GM18517 (cell line): ENCODE measurements at regions not wholly inside any gene's neighbourhood (a gene's known extent, or its start where the extent isn't known, plus 50 kb on each side); places are given as distances from the start of the nearest gene placed in this dataset.

ENCODE experiments used
- ATAC-seq: cut with Tn5 transposase; IDR thresholded peaks from one replicate; pipeline ENCODE4 v1.9.1; 2021; ENCODE audit warnings: mild to moderate bottlenecking, moderate library complexity; ENCODE audit not compliant: unreplicated experiment

DNA sequence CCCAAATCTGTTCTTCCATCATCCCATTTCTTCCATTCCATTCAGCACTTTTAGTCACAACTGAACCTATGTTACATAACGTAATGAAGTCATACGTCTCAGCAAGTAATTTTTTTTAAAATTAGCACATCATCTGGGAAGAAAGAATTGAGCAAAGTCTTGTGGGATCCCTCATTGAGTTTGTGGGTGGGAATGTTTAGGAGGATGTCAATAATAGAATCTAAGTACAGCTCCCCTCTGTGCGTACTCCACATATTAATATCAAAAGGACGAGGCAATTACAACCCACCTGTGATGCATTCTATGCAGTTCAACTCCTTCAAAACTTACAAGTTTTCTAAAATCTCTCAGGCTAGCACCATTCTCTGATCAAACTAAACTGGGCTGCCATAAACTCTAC is 526.3 kb downstream of the AGTPBP1 start:
- no peak for ATAC-seq

DNA sequence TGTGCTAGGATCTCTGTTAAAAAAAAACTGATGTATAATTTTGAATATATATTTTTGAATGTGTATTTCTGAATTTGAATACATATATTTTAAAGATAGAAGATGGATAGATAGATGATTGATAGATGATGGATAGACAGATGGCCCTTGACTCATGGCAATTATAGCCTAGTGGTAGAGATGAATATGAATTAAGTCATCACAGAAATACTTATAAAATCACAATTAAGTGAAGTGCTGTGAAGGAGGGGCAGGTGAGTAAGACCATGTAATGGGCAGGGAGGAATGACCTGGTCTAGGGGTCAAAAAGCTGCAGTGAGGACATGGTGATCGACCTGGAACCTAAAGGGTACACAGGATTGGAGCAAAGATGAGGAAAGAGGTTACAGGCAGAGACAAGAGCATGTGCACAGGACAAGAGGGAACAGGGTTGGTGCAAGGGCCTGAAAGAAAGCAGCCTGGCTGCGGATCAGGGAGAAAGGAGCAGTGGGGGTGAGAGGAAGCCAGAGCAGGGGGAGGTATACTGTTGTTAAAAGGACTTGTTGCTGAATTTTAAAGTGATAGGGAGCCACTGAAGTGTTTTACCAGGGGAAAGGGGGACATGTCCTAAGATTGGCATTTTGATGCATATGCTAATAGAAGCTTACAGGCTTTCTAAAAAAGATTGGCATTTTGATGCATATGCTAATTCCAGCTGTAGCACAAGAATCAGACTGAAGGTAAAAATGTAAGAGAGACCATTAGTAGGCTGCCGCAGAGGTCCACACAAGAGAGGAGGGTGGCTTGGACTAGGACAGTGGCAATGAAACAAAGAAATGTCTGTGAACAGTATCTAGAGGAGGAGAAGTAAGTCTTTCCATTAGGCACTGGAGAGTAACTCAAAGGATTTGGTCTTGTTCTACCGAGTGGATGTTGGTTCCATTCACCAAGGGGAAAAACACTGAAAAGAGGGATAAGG is 527.8 kb downstream of the AGTPBP1 start:
- no peak for ATAC-seq

DNA sequence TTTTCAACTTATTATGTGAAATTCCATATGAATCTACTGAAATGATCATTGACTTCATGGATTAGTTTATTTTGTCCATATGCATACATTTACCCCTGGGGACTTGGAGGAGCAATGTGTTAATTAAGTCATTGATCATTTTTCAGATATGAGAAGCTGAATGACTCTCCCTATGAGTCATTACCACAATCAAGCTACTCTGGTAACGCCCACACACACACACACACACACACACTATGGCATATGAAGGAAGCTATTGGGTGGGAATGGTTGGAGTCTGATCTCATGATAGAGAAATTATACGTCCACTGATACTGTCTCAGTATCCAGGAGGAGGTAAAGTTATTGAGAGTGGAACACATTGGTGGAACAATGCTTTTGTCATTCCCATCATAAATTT is 528.9 kb downstream of the AGTPBP1 start:
- ATAC-seq: no peak

DNA sequence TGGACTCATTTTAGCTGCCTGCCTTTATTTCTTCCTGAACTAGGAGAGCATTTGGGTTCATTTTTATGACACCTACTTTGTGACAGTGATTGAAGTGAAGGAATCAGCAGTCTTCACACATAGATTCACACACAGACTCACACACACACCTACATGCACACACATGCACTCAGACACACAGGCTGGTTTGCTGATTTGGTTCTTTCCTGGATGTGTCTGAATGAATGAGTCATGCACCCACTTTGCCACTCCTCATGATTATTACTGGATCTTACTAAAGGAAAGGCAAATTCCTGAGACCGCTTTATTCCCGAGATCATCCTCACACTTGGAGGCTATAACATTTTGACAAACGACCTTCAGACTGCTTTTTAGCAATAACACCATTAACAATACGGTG is 529.5 kb downstream of the AGTPBP1 start:
- no peak for ATAC-seq

DNA sequence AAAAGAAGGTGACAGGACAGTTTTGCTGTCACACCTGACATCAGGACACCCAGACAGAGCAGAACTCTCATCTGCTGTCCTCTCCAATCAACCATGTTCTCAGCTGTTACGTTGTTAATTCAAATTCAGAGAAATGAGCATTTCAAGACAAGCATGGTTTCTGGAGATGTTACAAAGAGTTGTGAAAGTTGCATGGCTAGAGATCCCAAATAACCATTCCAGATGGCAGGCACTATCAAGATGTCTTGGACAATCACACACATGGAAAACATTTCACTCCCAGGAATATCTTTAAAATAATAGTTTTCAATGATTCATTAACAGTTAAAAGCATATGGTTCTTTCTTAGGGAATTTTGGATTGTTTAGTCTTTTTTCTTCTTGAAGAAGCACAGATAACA is 533.1 kb downstream of the AGTPBP1 start:
- no peak for ATAC-seq

DNA sequence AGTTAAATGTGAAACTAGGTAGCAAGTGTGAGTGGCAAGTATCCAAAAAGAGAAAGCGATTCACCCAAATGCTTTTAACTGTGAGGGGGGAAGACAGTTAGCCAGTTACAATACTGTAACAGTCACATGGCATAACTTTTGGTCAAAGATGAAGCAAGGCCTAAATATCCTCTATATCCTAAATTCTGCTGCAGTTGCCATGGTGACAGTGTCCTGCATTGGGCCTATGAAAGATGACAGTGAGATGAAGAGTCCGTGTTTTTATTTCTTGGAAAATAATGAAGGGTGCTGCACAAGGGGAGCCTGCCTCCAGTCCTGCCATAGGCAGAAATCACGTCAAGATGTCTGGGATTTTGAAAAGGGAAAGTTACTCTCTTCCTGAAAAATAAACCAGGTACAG is 534.6 kb downstream of the NTRK2 start:
- no peak for ATAC-seq

DNA sequence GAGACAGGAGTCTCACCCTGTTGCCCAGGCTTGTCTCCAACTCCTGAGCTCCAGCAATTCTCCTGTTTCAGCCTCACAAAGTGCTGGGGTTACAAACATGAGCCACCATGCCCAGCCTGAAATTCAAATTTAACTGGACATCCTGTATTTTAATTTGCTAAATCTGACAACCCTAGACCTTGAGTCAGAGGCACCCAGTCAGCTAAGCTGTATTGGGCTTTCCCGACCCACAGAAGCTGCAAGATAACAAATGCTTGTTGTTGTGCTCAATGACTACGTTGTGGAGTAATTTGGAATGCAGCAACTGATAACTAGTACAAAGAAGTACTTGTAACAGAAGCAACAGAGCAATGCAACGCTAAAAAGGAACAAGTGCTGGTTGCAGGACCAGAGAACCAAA is 533.1 kb downstream of the NTRK2 start:
- no peak for ATAC-seq

DNA sequence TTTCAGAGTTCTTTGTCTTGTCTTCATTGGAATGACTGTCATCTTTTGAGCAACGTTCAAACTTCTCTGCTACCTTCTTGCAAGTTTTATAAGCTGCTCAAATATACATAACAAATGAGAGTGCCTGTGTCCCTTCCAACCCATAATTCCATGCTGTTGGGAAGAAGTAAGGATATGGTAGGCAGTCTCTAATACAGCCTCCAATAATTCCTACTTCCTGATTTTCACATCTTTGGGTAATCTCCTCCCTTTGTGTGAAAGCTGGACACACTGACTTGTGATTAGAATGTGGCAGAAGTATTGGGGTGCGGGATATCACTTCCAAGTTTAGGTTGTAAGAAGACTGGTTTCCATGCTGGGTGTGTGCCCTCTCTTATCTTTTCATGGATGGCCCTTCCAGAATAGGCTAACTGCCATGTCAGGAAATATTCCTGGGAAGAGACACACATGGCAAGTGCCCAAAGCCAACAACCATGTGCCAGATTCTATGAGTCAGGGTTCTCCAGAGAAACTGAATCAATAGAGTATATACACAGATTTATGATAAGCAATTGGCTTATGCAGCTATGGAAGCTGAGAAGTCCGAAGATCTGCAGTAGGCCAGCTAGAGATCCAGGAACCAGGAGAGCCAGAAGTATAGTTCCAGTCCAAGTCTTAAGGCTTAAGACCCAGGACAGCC is 531.3 kb downstream of the NTRK2 start:
- no peak for ATAC-seq

DNA sequence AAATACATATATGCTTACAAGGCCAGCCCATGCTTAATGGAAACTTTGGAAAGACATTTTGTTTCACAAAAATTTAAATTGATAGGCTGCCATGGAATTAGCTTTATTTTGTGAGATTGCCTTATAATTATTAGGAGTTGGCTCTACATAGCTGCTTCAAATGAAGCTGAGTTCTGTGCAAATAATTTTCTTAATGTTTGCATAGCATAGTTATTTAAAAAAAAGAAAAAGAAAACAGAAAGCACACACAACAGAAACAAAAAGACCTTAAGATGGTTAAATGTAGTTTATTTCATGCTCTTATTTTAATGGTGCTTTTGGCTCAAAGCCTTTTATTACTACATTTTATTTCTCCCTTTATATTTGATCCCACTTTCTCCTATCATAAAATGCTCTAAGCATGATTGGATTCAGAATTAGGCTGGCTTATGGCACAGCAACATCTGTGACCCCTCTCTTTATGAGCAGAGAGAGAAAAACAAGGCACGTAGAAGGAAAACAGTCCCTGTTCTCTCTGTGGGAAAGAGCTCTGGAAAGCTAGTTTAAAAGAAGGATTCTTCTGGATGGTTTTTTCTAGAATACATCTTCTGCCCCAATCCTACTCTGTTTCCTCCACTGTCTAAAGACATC is 530.5 kb downstream of the NTRK2 start:
- no peak for ATAC-seq

DNA sequence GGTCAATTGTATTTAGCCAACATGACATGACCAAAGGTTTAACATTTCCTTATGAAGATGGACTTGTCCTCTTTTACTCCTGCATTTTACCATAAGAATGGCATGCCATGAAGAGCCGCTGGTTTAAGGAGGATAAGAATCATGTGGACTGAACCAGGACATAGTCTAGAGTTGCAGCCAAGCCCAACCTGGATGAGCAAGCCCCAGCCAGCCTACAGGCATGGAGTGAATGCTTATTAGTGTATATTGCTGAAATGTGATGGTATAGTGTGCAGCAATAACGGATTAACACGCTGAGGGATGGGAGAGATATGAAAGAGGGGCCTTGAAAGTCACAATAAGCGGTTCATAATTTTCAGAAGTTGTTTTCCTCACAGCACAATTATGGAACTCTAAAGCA is 523.2 kb downstream of the NTRK2 start:
- ATAC-seq: no peak

DNA sequence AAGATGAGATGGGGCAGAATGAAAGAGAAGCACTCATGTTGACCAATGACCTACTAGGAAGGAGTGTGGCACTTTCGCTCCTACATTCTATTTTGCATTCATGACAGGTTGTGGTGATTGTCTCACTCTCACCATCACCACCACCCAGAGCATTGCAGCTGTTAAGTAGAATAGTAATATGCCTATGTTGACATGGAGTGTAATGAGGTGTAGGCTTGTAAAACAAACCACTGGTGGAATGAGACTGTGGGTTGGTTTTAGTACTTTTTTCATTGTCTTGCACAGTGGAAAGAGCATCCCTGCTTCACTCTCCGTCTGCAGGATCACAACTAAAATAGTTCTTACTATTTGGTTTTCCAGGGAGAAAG is 516.7 kb downstream of the NTRK2 start:
- no peak for ATAC-seq

DNA sequence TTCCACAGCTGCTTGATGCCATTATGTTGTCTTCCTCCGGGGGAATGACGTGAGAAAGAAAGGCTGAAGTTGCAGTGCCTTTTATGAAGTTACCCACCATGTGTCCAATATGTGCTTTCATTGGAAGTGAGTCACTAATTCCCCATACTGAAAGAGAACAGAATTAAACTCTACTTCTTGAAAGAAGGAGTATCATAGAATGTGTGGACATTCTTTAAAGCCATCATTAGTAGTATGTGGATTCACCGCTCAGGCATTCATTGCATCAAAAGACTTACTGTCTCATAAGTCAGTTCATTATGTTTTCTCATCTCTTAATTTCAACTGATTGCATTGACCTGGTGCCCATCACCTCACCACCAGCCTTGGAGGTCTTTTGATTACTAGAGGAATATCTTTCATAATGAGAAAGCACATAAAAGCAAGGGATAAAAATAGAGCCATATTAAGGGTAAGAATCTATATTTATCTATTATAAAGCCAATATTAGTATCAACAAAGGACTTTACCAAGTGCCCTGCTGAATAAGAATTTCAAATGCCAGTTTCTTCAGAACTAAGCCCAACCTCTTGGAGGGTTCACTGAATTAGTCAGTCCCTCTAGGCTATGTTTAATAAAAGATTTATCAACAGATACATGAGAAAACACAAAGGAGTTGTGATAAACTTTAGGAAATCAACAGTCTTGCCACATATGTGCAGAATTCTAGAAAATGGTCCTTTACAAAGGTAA is 516.1 kb downstream of the NTRK2 start:
- ATAC-seq: no peak

DNA sequence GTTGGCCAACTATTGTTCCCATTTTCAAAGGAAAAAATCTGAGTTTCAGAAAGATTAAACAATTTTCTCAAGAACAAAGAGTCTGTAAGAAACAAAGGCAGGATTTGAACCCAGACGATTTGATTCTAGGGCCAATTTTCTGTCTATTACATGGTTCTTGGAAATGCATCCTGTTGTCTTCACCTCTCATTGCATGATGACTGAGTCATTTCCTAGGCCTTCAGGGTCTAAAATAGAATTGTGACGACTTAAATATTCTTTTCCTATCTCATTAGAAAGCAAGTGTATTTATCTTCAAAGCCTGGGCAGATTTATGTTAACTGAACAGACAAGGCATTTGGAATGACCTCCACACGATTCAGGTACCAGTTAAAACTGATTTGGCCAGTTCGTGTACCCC is 512.9 kb downstream of the NTRK2 start:
- ATAC-seq: no peak

DNA sequence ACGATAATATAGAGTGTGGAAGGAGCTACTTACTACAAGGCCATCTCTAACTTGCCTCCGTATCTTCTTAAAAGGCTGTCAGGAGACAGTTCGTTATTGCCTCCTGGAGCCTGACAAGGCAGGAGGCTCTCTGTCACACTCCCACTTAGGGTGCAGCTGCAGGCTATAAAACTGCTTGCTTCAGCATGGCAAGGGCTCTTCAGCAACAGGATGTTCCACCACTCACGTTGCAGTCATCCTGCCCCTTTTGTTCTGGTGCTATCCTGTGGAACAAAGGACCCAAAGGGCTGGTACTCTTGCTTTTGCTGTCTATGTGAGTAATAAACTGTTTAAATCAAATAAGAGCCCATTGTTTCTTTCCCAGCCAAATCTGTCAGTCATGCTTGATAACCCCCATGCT is 508.9 kb downstream of the NTRK2 start:
- ATAC-seq: no peak

DNA sequence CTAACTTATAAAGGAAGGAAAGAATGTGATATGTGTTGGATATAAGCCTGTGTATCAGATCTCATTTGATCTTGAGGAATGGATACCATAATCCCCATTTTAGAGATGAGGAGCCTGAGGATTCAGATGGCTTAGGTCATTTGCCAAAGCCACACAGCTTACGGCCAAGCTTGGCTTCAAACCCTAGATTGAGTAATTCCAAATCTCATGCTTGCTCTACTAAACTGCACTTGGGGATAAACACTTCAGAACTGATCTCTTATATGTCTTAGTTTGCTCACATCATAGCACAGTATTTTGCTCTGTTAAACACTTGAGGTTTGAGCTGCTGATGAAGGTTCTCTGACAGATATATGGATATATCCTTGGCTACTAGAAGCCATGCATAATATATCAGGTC is 504.4 kb downstream of the NTRK2 start:
- no peak for ATAC-seq

DNA sequence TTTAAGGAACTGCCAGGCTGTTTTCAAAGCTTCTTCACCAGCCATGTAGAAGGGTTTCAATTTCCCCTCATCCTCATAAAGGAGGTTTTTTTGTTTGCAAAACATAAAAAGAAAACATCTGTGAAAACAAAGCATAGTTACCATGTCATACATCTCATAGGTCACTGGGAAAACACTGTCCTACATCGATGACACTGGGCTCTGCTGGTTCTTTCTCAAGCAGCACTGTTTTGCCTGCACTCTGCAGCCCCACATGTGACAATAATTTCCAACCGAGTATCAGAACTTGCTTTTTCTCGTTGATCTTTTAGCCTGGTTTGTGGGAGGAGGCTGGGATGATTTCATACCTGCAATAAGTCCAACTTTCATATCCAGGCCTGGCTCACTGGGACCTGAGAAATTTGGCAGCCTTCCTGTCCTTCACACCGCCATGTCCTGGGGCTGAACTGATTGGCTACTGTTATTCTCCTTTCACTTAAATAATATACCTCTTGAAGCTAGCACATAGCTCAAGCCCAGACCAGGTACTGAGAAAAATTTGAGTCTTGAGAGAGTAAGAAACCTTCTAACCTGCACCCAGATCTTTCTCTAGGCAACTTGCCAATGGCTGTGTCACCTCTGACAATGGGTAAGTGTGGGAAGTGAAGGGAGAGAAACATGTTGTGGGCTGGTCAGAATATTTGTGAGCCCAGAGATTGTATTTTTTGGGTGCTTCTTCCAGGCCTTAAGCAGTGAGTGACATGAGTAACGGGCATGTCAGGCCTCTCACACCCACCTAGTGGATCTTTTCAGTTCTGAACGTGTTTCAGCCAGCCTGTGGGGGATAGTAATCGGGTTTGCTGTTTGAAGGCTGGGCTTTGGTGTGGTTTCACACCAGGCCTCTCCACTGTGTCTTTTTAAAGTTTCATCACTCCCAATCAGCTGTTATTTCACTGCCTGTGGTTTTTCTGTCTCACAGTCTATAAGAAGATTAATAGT is 502.8 kb downstream of the NTRK2 start:
- no peak for ATAC-seq

DNA sequence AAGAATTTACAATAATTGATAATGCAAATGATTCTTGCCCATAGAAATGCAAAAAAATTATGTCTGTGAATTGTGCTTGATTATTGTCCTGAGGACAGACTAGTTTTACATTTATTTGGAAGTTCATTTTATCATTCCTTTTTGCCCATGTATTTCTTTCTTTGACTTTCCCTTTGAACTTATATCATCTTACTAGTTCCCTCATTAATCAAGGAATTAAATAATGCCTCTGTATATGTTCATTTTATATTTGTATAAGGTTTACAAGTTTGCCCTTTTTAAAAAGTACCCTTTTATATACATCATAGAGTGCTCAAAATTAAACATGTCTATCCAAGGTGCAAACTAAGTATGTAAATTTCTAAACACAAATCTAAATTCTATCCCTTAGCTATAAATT is 501.6 kb downstream of the NTRK2 start:
- no peak for ATAC-seq

DNA sequence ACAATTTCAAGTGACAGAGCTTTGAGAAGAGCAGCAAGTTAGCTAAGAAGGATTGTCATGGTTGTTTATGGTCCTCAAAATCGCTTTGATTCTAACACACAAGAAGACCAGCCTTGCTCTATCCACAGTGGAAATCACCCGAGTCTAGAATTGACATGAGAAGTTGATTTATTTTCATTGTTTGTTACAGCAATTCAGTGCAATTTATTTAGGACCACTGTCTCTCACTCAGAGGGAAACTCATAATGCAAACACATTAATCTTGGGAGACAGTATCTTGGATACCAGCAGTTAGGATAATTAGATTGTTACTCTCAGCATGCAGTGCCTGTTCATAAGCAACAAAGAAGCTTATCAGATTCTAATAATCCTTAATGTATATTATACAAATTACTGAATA is 498.9 kb downstream of the NTRK2 start:
- ATAC-seq: no peak

DNA sequence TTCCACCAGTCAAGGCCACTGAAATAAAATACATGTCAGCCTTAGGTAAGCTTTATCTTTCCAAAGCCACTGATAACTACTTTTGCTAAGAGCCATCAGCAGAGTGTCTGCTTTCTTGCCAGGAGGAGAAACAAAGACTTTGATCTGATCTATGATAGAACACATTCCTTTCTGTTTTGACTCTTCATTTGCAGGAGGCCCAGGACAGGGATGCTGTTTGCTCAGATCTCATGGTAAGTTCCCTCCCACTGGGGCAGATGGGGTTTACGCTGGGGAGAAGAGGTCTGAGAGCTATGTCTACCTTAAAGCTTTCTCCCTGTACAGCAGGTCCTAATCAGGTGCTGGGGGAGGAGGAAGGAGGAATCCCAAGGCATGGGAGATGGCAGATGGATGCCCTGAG is 497.6 kb downstream of the NTRK2 start:
- no peak for ATAC-seq

DNA sequence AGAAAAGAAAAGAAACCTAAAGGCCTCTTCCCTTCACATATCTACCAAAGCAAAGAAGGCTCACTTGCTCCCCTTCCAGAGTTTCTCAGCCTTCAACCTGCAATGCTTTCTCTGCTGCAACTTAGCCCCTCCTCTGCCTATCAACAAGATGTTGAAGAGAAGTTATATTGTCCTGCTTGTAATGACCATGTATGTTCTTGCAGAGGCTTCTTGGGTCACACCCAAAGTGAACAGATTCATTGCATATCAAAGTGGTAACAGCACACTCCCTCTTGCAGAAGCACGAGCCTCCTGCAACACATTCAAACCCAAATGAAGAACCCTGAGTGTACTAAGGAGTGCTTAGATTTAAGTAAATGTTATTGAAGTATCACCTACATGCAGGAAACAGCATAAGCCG is 494.3 kb downstream of the NTRK2 start:
- no peak for ATAC-seq
